HG03342 (cell line): ENCODE measurements at regions not wholly inside any gene's neighbourhood (a gene's known extent, or its start where the extent isn't known, plus 50 kb on each side); places are given as distances from the start of the nearest gene placed in this dataset.
"Not testable (repeated sequence)": the region's sequence is repeated elsewhere in the genome, so short reads cannot be mapped to it uniquely, and the experiment has no call there.

Experiments
- ATAC-seq: cut with Tn5 transposase; IDR thresholded peaks from one replicate; pipeline ENCODE4 v1.9.1; 2021; ENCODE audit warnings: mild to moderate bottlenecking, moderate library complexity; ENCODE audit not compliant: unreplicated experiment

- no peak for ATAC-seq
Measured at GRCh38 chr13:34349091-34349722, 531.3 kb downstream of the RFC3 start.

- ATAC-seq = no peak
Measured at GRCh38 chr13:34350671-34351070, 532.7 kb downstream of the RFC3 start.

- no peak for ATAC-seq
Measured at GRCh38 chr13:34351134-34351533, 533.2 kb downstream of the RFC3 start.

- ATAC-seq = no peak
Measured at GRCh38 chr13:34352958-34353357, 535.0 kb downstream of the RFC3 start.

GRCh38 chr13:34356686-34357434 is 538.9 kb downstream of the RFC3 start:
- ATAC-seq = no peak

GRCh38 chr13:34357435-34358232 is 539.7 kb downstream of the RFC3 start:
- no peak for ATAC-seq

- no peak for ATAC-seq
Measured at GRCh38 chr13:34358811-34359513, 541.0 kb downstream of the RFC3 start.

GRCh38 chr13:34360702-34361101 is 542.8 kb downstream of the RFC3 start:
- ATAC-seq = no peak

GRCh38 chr13:34361560-34361959 is 543.6 kb downstream of the RFC3 start:
- no peak for ATAC-seq

- ATAC-seq = no peak
Measured at GRCh38 chr13:34363266-34363665, 545.3 kb downstream of the RFC3 start.

GRCh38 chr13:34364633-34365032 is 546.7 kb downstream of the RFC3 start:
- ATAC-seq = no peak

- ATAC-seq = no peak
Measured at GRCh38 chr13:34369931-34370330, 552.0 kb downstream of the RFC3 start.

GRCh38 chr13:34371108-34371507 is 553.2 kb downstream of the RFC3 start:
- ATAC-seq = no peak

GRCh38 chr13:34371645-34372395 is 553.9 kb downstream of the RFC3 start:
- ATAC-seq = no peak

- ATAC-seq = no peak
Measured at GRCh38 chr13:34372581-34372980, 554.6 kb downstream of the RFC3 start.

GRCh38 chr13:34376483-34376882 is 558.5 kb downstream of the RFC3 start:
- ATAC-seq = no peak

- no peak for ATAC-seq
Measured at GRCh38 chr13:34381228-34381627, 560.8 kb upstream of the NBEA start.

- ATAC-seq = no peak
Measured at GRCh38 chr13:34383728-34384127, 558.3 kb upstream of the NBEA start.

- not testable (repeated sequence) for ATAC-seq
Measured at GRCh38 chr13:34386229-34386628, 555.8 kb upstream of the NBEA start.

GRCh38 chr13:34391076-34391475 is 551.0 kb upstream of the NBEA start:
- no peak for ATAC-seq
